ENCODE measurements at regions not wholly inside any gene's neighbourhood (a gene's known extent, or its start where the extent isn't known, plus 50 kb on each side); places are given as distances from the start of the nearest gene placed in this dataset.

DNA sequence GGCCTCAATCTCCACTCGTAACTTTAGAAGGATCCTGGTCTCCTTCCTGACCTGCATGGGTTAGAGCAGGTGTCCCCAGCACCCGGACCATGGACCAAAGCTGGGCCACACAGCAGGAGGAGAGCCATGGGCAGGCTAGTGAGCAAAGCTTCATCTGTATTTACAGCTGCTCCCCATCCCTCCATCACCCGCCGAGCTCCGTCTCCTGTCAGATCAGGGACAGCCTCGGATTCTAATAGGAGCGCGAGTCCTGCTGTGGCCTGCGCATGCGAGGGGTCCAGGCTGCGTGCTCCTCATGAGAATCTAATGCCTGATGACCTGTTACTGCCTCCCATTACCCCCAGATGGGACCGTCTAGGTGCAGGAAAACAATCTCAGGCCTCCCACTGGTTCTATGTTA is 297.7 kb upstream of the SALL3 start:
- Mint-ChIP-seq H3K36me3 (ENCODE audit: low read depth) (no peaks in the 10 kb centered on the region), H3K4me1 (no peaks in the 10 kb centered on the region), H3K4me3 (no peak overlapping the region), H3K9me3 (no peaks in the 10 kb centered on the region), H3K27ac (no peak overlapping the region), H3K27me3 (no peaks in the 10 kb centered on the region)
- no peak for ATAC-seq (replicated peaks)

DNA sequence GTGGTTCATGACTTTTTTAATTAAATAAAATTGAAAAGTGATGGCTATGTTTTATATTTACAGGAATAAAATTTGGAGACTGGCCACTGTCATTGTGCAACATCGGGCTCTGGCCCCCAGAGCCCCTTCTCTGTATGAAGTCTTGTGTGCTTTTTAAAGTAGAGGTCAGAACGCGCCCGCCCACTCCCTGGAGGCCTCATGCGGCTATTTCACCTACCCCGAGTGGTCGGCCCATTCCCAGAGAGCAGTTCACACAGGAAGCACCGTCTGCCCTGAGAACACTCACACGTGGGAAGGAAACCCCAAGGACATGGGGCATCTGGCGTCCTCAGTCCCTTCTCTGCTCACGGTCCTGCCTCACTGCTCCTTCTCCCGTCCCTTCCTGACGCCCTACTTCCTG is 296.9 kb upstream of the SALL3 start:
- Mint-ChIP-seq H3K9me3 (no peaks in the 10 kb centered on the region), H3K27ac (no peak overlapping the region)

DNA sequence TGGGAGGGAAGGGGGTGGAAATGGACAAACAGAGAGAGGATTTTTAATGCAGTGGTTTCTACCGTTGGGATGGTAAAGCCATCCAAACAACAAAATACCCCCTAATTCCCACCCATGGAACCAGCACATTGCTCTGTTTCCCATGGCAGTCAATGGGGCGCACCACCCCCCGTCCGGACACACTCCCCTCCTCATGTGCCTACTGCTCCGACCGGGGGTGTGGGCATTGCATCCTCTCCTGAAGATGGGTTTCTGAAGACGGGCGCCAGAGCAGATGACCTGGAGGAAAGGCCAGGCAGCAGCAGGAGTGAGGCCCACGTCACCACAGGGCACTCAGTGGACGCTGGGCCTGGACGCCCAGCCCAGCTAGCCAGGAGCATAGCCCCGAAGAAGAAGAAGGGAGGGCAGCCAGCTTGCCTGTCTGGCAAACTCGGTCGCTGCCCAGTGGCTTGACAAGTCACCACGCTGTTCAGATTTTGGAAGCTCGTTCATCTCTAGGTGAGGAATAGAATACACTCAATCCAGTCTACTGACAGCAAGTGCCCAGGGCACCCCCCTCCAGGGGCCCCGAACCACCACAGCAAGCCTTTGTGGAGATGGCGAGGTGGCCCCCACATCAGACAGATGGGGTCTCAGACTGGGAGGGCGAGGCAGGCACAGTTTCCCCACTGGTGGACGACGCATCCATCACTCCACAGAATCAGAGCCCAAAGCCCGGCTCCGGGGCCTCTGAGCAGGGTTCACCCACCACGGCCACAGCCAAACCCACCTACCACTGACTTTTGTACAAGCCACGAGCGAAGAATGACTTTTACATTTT is 296.2 kb upstream of the SALL3 start:
- Mint-ChIP-seq H3K36me3 (ENCODE audit: low read depth) (no peaks in the 10 kb centered on the region), H3K9me3 (no peaks in the 10 kb centered on the region), H3K4me3 (no peak overlapping the region), H3K27me3 (no peaks in the 10 kb centered on the region), H3K27ac (no peak overlapping the region), H3K4me1 (no peaks in the 10 kb centered on the region)
- no peak for ATAC-seq (replicated peaks)

More for the DNA sequence above, 296.9 kb upstream of the SALL3 start:
- H3K36me3 Mint-ChIP-seq (ENCODE audit: low read depth), result no peaks in the 10 kb centered on the region
- ATAC-seq (replicated peaks), result no peak
- H3K27me3 Mint-ChIP-seq, result no peaks in the 10 kb centered on the region
- no peak overlapping the region for H3K4me3 Mint-ChIP-seq
- no peaks in the 10 kb centered on the region for H3K4me1 Mint-ChIP-seq

DNA sequence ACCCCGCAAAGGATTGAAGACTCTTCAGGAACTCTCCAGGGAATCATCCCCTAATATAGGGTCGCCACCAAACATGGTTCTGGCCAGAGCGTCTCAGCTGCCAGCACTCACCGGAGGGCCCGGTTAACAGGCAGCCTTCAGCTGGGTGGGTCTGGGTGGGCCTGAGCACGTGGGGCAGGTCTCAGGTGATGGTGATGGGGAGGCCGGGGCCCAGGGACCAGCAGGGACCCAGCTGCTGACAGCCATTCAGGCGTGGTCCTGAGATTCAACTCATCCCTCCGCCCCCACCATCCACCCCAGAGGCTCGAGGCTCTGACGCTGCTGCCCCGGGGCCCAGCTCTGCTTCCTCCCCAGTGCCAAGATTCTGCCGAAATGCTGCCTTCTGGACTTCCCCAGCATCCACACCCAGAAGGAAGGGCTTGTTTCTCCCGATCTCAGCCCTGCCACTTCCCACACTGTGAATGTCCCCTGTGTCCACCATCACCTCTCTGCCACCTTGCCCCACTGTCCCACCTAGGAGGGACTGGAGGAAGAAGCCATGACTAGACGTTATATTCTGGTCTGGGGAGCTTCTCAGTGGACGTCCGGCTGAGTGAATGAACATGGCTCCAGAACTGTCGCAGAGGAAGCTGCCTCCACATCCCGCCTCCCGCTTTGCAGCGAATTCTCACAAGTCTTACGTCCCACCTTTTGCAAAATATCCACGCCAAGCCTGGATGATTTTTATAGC is 294.2 kb upstream of the SALL3 start:
- Mint-ChIP-seq H3K27ac (no peak overlapping the region), H3K36me3 (ENCODE audit: low read depth) (no peaks in the 10 kb centered on the region), H3K4me1 (no peaks in the 10 kb centered on the region), H3K27me3 (no peaks in the 10 kb centered on the region), H3K9me3 (no peaks in the 10 kb centered on the region), H3K4me3 (no peak overlapping the region)
- no peak for ATAC-seq (replicated peaks)

DNA sequence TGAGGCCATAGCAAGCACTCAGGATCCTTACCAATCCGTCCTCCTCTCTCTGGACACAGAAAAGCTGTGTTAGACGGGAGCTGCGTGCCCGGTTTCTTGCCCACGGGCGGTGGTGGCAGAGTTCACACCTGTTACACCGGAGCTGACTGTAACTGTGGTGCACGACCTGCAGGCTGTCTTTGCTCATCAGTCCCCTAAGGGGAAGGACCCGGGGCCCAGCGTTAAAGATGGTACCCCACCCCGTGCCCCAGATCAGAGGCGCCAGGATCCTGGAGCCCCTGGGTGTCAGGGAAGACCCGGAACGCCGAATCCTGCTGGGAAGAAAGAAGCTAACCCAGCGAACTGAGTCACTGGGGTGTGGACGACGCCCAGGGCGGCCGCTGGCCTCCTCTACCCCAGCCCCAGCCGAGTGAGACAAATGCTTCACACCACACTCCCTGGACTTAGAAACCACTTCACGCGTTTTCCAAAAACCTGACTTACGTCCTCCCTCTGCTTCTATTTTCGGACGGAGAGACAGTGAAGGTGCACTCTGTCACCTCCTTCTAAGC is 293.6 kb upstream of the SALL3 start:
- Mint-ChIP-seq H3K4me1 (no peaks in the 10 kb centered on the region), H3K4me3 (no peak overlapping the region), H3K9me3 (no peaks in the 10 kb centered on the region), H3K36me3 (ENCODE audit: low read depth) (no peaks in the 10 kb centered on the region), H3K27ac (no peak overlapping the region), H3K27me3 (no peaks in the 10 kb centered on the region)
- no peak for ATAC-seq (replicated peaks)

DNA sequence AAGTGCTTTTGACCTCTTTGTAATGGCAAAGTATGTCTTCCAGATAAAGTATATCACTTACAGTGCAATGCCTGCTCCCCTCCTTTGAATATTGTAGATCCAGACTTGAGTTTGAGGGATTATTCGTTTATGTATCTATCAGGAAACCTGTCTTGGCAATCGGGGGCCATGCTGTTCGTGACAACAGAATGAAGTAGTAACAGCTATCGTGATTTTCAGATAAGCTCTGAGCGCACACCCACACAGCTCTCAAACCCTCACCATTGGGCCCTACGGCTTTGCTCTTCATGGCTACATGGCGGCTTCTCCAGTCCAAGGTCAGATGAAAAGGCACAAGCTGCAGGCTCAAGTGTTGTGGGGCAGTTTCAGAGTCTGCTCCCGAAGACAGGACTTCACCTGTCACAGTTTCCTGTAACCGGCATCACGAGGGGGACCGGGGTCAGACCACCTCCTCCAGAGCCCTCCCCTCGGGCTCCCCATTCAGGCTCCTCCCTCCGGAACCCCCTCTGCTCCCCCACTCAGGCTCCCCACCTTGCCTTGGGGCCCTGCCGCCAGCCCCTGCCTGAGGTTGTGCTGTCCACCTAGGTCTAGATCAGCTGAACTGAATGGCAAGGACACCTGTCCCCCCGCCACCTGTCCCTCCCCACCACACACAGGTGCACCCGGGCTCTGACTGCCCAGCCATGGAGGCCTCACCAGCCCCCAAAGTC is 292.5 kb upstream of the SALL3 start:
- H3K36me3 Mint-ChIP-seq (ENCODE audit: low read depth), result no peaks in the 10 kb centered on the region

DNA sequence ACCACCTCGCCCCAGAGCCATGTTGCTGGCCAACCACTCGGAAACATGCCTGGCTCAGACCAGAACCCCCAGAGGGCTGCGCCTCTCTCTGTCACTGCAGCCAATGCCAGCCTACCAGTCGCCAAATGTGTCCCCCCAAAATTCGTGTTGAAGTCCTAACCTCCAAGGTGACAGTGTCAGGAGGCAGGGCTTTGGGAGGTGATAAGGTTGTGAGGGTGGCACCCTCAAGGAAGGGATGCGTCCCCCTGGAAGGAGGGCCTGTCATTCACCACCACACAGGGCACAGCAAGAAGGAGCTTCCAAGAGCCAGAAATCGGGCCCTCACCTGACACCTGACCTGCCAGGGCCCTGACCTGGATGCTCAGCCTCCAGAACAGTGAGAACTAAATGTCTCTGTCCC is 291.9 kb upstream of the SALL3 start:
- Mint-ChIP-seq H3K27ac (no peak overlapping the region), H3K36me3 (ENCODE audit: low read depth) (no peaks in the 10 kb centered on the region), H3K9me3 (no peaks in the 10 kb centered on the region), H3K27me3 (no peaks in the 10 kb centered on the region), H3K4me1 (no peaks in the 10 kb centered on the region), H3K4me3 (no peak overlapping the region)
- no peak for ATAC-seq (replicated peaks)

More for the DNA sequence above, 292.5 kb upstream of the SALL3 start:
- ATAC-seq (replicated peaks), result no peak
- Mint-ChIP-seq H3K27me3 (no peaks in the 10 kb centered on the region), H3K4me3 (no peak overlapping the region), H3K4me1 (no peaks in the 10 kb centered on the region), H3K27ac (no peak overlapping the region), H3K9me3 (no peaks in the 10 kb centered on the region)

DNA sequence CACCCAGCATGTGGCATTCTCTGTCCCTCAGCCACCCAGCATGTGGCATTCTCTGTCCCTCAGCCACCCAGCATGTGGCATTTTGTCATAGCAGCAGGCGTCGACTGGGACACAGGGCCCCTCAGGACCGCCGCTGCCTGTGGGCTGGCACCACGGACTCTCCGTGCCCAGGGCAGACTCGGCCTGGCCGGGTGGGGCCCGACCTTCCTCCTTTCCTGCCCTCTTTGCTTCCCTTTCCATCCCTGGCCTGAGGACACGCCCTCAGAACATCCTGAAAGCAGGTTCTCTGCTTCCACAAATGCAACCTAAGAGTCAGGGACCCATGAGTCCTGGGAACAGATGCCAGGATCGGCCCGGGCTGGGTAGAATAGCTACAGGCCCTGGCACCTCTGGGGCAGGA is 291.4 kb upstream of the SALL3 start:
- Mint-ChIP-seq H3K9me3 (no peaks in the 10 kb centered on the region), H3K36me3 (ENCODE audit: low read depth) (no peaks in the 10 kb centered on the region), H3K4me1 (no peaks in the 10 kb centered on the region)

DNA sequence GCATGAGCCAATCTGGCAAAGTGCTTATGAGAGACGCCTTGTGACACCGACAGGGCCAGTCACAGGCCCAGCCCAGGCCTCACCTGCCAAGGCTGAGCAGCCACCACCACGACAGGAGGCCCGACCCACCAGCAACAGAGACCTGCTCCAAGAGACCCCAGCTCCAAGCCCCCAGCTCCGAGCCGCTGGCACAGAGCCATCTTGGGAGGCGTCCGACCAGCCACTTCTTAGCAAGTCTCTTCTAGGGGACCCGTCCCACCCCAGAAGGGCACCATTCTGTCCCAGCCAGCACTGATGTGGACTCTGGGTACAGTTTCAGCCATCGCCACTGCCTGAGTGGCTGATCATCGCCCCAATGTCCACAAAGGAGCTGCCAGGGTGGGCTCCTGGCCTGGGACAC is 290.7 kb upstream of the SALL3 start:
- H3K9me3 Mint-ChIP-seq, result no peaks in the 10 kb centered on the region
- no peaks in the 10 kb centered on the region for H3K27me3 Mint-ChIP-seq
- H3K4me1 Mint-ChIP-seq, result no peaks in the 10 kb centered on the region
- no peak for ATAC-seq (replicated peaks)
- H3K27ac Mint-ChIP-seq, result no peak overlapping the region
- no peaks in the 10 kb centered on the region for H3K36me3 Mint-ChIP-seq (ENCODE audit: low read depth)
- no peak overlapping the region for H3K4me3 Mint-ChIP-seq

More for the DNA sequence above, 291.4 kb upstream of the SALL3 start:
- no peak overlapping the region for H3K4me3 Mint-ChIP-seq
- H3K27ac Mint-ChIP-seq, result no peak overlapping the region
- no peak for ATAC-seq (replicated peaks)
- H3K27me3 Mint-ChIP-seq, result no peaks in the 10 kb centered on the region

DNA sequence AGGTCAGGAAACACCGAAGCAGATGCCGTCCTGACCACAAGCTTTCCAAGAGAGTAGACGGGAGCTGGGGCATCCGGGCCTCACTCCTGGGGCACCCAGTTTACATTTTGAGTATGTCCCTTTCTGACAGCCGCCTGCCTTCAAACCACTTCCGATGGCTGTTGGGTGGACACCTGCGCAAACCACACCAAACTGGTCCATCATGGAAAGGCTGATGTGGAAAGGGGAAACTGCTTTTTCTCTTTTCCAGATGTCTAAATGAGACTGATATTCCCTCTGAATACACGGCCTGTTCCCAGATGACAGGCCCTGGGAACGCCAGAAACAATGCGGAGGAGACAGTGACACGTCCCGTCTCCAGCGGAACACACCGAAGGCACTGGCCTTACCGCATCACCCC is 290.0 kb upstream of the SALL3 start:
- no peak overlapping the region for H3K4me3 Mint-ChIP-seq
- H3K4me1 Mint-ChIP-seq, result no peaks in the 10 kb centered on the region
- no peaks in the 10 kb centered on the region for H3K36me3 Mint-ChIP-seq (ENCODE audit: low read depth)
- H3K9me3 Mint-ChIP-seq, result no peaks in the 10 kb centered on the region
- H3K27ac Mint-ChIP-seq, result no peak overlapping the region
- no peaks in the 10 kb centered on the region for H3K27me3 Mint-ChIP-seq
- no peak for ATAC-seq (replicated peaks)

DNA sequence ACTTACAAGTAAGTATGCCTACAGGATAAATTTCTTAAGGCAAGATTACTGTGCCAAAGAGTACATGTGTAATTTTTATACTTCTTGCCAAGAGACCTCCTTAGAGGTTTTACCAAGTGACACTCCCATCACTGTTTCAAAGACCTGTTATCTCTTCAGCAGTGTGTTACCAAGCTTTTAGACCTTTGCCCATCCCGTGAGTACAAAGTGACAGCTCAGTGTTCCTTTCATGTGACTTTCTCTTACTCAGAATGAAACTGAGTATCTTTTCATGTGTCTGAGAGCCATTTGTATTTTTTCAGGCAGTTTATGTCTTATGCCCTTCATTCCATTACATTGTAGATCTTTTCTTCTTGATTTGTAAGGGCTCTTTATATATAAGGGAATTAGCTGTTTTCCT is 287.5 kb upstream of the SALL3 start:
- Mint-ChIP-seq H3K4me1 (no peaks in the 10 kb centered on the region), H3K27me3 (no peaks in the 10 kb centered on the region), H3K27ac (no peak overlapping the region), H3K36me3 (ENCODE audit: low read depth) (no peaks in the 10 kb centered on the region), H3K9me3 (no peaks in the 10 kb centered on the region), H3K4me3 (no peak overlapping the region)
- no peak for ATAC-seq (replicated peaks)

DNA sequence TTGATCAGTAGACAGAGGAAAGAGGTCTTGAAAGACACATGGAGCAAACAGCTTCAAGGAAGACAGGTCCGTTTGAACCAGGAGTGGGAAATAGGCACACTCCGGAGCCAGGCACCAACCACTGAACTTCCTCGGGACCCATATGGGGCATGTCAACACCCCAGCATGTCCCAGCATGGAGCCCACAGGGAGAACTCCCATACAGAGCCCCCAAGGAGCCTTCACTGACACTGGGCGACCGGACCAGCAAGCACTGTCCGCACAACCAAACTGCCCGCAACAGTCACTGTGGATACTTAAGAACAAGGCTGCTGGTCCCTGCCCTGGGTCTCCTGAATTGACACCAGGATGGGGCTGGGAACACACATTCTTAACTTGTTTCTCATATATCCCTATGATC is 286.2 kb upstream of the SALL3 start:
- H3K27me3 Mint-ChIP-seq, result peaks cover 3% of the 10 kb centered on the region
- no peaks in the 10 kb centered on the region for H3K4me1 Mint-ChIP-seq
- no peaks in the 10 kb centered on the region for H3K36me3 Mint-ChIP-seq (ENCODE audit: low read depth)
- H3K27ac Mint-ChIP-seq, result no peak overlapping the region
- H3K9me3 Mint-ChIP-seq, result no peaks in the 10 kb centered on the region
- ATAC-seq (replicated peaks), result no peak
- no peak overlapping the region for H3K4me3 Mint-ChIP-seq

DNA sequence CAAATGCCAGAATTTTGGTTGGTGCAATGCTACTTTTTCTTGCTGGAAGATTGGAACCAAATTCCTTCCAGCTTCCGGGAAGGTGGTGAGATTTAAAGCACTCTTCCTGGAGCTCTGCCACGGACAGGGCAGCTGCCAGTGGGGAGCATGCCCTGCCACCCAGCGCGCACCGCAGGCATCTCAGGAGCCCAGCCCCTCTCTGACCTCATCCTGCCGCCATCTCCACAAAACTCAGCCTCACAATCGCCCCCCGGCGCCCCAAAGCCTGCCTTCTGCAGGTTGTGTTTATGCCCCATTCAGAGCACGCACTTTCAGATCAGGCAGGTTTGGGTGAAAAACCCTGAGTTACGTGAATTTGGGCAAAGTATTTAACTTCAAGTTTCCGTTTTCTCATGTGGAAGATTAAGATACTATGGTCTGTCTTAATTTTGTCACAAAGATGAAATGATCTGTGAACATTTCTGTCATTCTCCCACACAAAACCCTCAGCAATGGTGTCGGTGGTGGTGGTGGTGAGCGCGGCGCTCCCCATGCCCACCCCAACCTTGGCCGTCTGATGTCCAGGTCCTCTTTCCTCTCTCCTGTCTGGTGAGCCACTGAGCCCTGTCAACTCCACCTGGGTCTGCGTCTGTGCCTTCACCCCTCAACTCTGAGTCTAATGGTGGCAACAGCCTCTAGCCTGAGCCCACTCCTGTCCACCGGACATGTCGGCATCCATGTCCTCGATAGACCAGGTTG is 282.8 kb upstream of the SALL3 start:
- Mint-ChIP-seq H3K36me3 (ENCODE audit: low read depth) (no peaks in the 10 kb centered on the region), H3K27ac (no peak overlapping the region), H3K27me3 (peaks cover 3% of the 10 kb centered on the region), H3K4me1 (no peaks in the 10 kb centered on the region), H3K9me3 (no peaks in the 10 kb centered on the region), H3K4me3 (no peak overlapping the region)
- no peak for ATAC-seq (replicated peaks)

DNA sequence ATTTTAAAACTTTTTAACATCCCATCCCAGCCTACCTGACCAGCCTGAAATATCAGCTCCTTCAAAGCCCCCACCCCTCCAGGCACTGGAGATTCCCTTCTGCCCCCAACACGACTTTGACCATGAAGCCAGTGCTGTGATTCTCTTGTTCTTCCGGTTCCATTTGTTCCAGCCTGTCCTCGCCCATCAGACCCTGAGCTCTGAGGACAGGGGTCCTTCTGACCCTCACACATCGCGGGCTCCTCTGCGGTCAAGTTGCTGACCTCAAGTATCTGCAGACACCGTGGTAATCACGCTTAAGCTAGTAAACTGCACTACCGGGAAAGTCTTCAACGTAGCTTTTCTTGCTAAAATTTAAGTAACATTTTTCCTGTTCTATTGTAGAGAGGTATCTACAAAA is 282.2 kb upstream of the SALL3 start:
- Mint-ChIP-seq H3K4me3 (no peak overlapping the region), H3K27ac (no peak overlapping the region), H3K36me3 (ENCODE audit: low read depth) (no peaks in the 10 kb centered on the region), H3K4me1 (no peaks in the 10 kb centered on the region), H3K27me3 (peaks cover 7% of the 10 kb centered on the region), H3K9me3 (no peaks in the 10 kb centered on the region)
- no peak for ATAC-seq (replicated peaks)

Data from activated T-helper 17 cell treated with anti-CD3 and anti-CD28 coated beads, Interleukin-2, amount 50 U/mL, for 72 hours (primary cell).